ENCODE measurements at regions not wholly inside any gene's neighbourhood (a gene's known extent, or its start where the extent isn't known, plus 50 kb on each side); places are given as distances from the start of the nearest gene placed in this dataset.

DNA sequence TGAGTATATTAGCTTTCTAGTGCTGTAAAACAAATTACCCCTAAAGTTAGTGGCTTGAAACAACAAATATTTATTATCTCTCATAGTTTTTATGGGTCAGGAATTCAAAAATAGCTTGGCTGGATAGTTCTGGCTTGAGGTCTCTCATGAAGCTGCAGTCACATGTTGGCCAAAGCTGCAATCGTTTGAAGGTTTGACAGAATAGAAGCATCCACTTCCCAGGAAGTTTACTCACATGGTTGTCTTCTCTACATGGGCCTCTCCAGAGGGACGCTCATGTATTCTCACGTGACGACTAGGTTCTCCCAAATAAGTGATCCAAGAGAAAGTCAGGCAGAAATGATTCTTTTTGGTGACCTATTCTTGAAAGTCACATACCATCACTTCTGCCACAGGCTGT is 99.1 kb downstream of the NIBAN1 start:
- Histone ChIP-seq H3K4me3 (replicated peaks in 1 of 4; ENCODE audit: control extremely low read depth in 1 of 4, insufficient read depth in 1 of 4, low read depth in 3 of 4, low read length in 4 of 4) (no peak overlapping the region), H3K36me3 (ENCODE audit: control insufficient read depth, insufficient read depth, low read length) (no peaks in the 10 kb centered on the region), H3K9ac (ENCODE audit: insufficient read depth, low read length) (no peak overlapping the region), H2AFZ (ENCODE audit: low read length) (no peak overlapping the region), H3K4me1 (ENCODE audit: control insufficient read depth, extremely low read depth, insufficient read depth, low read length) (no peaks in the 10 kb centered on the region), H3K27me3 (ENCODE audit: control insufficient read depth, insufficient read depth, low read length) (no peaks in the 10 kb centered on the region), H3K79me2 (ENCODE audit: control insufficient read depth, insufficient read depth, low read length) (no peaks in the 10 kb centered on the region), H3K9me3 (ENCODE audit: control insufficient read depth, insufficient read depth, low read depth, low read length) (no peaks in the 10 kb centered on the region), H3K27ac (ENCODE audit: insufficient read depth, low read length) (no peak overlapping the region), H4K20me1 (ENCODE audit: control insufficient read depth, extremely low read depth, insufficient read depth, low read length) (no peaks in the 10 kb centered on the region), H3K4me2 (ENCODE audit: extremely low read depth, insufficient read depth, low read length) (no peak overlapping the region)
- DNase-seq (ENCODE audit: low read depth in 2 of 2): no peak
- TF ChIP-seq, protein P1, sequence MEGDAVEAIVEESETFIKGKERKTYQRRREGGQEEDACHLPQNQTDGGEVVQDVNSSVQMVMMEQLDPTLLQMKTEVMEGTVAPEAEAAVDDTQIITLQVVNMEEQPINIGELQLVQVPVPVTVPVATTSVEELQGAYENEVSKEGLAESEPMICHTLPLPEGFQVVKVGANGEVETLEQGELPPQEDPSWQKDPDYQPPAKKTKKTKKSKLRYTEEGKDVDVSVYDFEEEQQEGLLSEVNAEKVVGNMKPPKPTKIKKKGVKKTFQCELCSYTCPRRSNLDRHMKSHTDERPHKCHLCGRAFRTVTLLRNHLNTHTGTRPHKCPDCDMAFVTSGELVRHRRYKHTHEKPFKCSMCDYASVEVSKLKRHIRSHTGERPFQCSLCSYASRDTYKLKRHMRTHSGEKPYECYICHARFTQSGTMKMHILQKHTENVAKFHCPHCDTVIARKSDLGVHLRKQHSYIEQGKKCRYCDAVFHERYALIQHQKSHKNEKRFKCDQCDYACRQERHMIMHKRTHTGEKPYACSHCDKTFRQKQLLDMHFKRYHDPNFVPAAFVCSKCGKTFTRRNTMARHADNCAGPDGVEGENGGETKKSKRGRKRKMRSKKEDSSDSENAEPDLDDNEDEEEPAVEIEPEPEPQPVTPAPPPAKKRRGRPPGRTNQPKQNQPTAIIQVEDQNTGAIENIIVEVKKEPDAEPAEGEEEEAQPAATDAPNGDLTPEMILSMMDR (conservative IDR thresholded peaks at IDR 0.05 in 1 of 2, IDR thresholded peaks at IDR 0.05 in 1 of 2; ENCODE audit: low read depth in 1 of 2, low read length in 2 of 2): no peak
- TF ChIP-seq EZH2 (IDR thresholded peaks at IDR 0.05; ENCODE audit: low read length, missing control alignments): no peak

DNA sequence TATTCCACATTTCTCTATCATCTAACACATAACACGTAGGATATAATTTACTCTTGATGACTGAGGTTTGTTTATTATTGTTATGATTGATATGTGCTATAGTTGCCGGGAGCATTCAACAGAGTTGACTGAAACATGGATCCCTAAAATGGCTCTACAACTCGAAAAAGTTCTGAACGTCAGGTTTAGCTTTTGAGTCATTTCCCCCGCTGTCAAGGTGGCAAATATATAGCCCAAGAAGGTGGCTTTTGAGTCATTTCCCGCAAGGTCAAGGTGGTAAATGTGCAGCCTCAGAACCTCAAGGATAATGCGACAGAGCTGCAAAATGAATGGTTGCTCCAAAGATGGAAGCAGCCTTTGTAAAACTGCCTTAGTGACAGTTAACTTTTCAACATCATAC is 104.0 kb downstream of the NIBAN1 start:
- Histone ChIP-seq H4K20me1 (ENCODE audit: control insufficient read depth, extremely low read depth, insufficient read depth, low read length) (no peaks in the 10 kb centered on the region), H2AFZ (ENCODE audit: low read length) (no peak overlapping the region), H3K27ac (ENCODE audit: insufficient read depth, low read length) (no peak overlapping the region), H3K4me2 (ENCODE audit: extremely low read depth, insufficient read depth, low read length) (no peak overlapping the region), H3K79me2 (ENCODE audit: control insufficient read depth, insufficient read depth, low read length) (no peaks in the 10 kb centered on the region), H3K4me3 (replicated peaks in 1 of 4; ENCODE audit: control extremely low read depth in 1 of 4, insufficient read depth in 1 of 4, low read depth in 3 of 4, low read length in 4 of 4) (no peak overlapping the region), H3K36me3 (ENCODE audit: control insufficient read depth, insufficient read depth, low read length) (no peaks in the 10 kb centered on the region), H3K9ac (ENCODE audit: insufficient read depth, low read length) (no peak overlapping the region), H3K9me3 (ENCODE audit: control insufficient read depth, insufficient read depth, low read depth, low read length) (no peaks in the 10 kb centered on the region), H3K4me1 (ENCODE audit: control insufficient read depth, extremely low read depth, insufficient read depth, low read length) (peaks cover 5% of the 10 kb centered on the region), H3K27me3 (ENCODE audit: control insufficient read depth, insufficient read depth, low read length) (no peaks in the 10 kb centered on the region)
- DNase-seq (ENCODE audit: low read depth in 2 of 2): no peak
- no peak for TF ChIP-seq EZH2 (IDR thresholded peaks at IDR 0.05; ENCODE audit: low read length, missing control alignments)
- TF ChIP-seq, protein P1 (conservative IDR thresholded peaks at IDR 0.05 in 1 of 2, IDR thresholded peaks at IDR 0.05 in 1 of 2; ENCODE audit: low read depth in 1 of 2, low read length in 2 of 2): no peak

DNA sequence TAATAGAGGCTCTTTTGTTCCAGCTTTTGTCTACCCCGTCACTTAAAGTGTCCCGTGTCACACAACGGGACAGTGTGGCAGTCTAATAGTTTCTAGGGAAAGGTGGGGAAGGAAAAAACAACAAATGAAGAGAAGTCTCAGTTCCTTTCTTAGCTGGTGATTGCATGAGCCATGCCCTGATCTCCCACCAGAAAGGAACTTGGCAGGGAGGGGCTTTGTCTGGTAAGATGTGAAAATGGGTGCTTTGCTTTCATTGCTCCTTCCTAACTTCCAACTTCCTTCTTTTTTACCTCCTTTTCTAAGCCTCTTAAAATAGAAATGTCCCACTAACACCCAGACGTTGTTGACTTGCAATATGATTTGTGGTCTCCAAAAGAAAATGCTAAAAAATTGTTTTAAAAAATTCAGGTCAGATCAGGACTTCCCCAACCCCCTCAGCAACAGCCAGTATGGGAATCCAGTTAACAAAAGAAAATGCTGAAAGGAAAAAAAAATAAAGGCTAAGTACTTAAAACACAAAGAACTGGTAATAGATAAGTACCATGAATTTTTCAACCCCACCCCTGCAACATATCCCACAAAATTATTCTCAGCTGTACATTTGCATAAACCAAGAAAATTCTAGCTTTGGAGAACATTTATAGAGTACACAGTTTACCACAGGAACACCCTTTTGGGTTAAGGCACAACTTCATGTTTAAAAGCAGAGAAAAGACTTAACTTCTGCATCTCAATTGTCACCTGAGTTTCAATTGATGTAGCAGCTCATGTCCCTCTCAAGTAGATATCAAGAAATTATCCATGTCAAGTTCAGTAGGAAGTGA is 106.2 kb downstream of the NIBAN1 start:
- no peak for DNase-seq (ENCODE audit: low read depth in 2 of 2)
- Histone ChIP-seq H3K36me3 (ENCODE audit: control insufficient read depth, insufficient read depth, low read length) (no peaks in the 10 kb centered on the region), H3K4me1 (ENCODE audit: control insufficient read depth, extremely low read depth, insufficient read depth, low read length) (peaks cover 5% of the 10 kb centered on the region), H3K27ac (ENCODE audit: insufficient read depth, low read length) (no peak overlapping the region), H3K79me2 (ENCODE audit: control insufficient read depth, insufficient read depth, low read length) (no peaks in the 10 kb centered on the region), H2AFZ (ENCODE audit: low read length) (no peak overlapping the region), H3K9me3 (ENCODE audit: control insufficient read depth, insufficient read depth, low read depth, low read length) (no peaks in the 10 kb centered on the region), H4K20me1 (ENCODE audit: control insufficient read depth, extremely low read depth, insufficient read depth, low read length) (no peaks in the 10 kb centered on the region), H3K27me3 (ENCODE audit: control insufficient read depth, insufficient read depth, low read length) (no peaks in the 10 kb centered on the region), H3K9ac (ENCODE audit: insufficient read depth, low read length) (no peak overlapping the region), H3K4me2 (ENCODE audit: extremely low read depth, insufficient read depth, low read length) (no peak overlapping the region), H3K4me3 (replicated peaks in 1 of 4; ENCODE audit: control extremely low read depth in 1 of 4, insufficient read depth in 1 of 4, low read depth in 3 of 4, low read length in 4 of 4) (no peak overlapping the region)
- TF ChIP-seq, protein P1 (conservative IDR thresholded peaks at IDR 0.05 in 1 of 2, IDR thresholded peaks at IDR 0.05 in 1 of 2; ENCODE audit: low read depth in 1 of 2, low read length in 2 of 2): no peak
- no peak for TF ChIP-seq EZH2 (IDR thresholded peaks at IDR 0.05; ENCODE audit: low read length, missing control alignments)

Measured in fibroblast of lung (primary cell).